Loucy (cell line): ENCODE measurements at regions not wholly inside any gene's neighbourhood (a gene's known extent, or its start where the extent isn't known, plus 50 kb on each side); places are given as distances from the start of the nearest gene placed in this dataset.

ENCODE experiments used
- H2AFZ ChIP-seq: fragments of 200-600 bp; sonication (generic); 2 replicates; pipeline ENCODE4 v1.6.0; 2016; ENCODE audit warnings: antibody characterized with exemption, mild to moderate bottlenecking, low read length, moderate library complexity
- H3F3A ChIP-seq: fragments of 200-600 bp; 2 replicates; pipeline ENCODE4 v1.6.0; 2016; ENCODE audit warnings: antibody characterized with exemption, low read depth, mild to moderate bottlenecking
- H3K27me3 ChIP-seq: fragments of 200-600 bp; sonication (generic); 2 replicates; pipeline ENCODE4 v1.6.1; 2014; ENCODE audit warnings: low read length, mild to moderate bottlenecking; ENCODE audit not compliant: insufficient read depth, poor library complexity, severe bottlenecking
- H3K36me3 ChIP-seq: fragments of 200-600 bp; sonication (generic); 2 replicates; pipeline ENCODE4 v1.6.1; 2016; ENCODE audit warnings: low read length; ENCODE audit not compliant: insufficient read depth
- H3K4me1 ChIP-seq: fragments of 200-600 bp; sonication (generic); 2 replicates; pipeline ENCODE4 v1.5.1; 2014; ENCODE audit warnings: low read length, mild to moderate bottlenecking; ENCODE audit not compliant: insufficient read depth, poor library complexity, severe bottlenecking
- H3K4me2 ChIP-seq: fragments of 200-600 bp; sonication (generic); 2 replicates; pipeline ENCODE4 v1.6.0; 2014; ENCODE audit warnings: antibody characterized with exemption, low read length, low read depth, mild to moderate bottlenecking; ENCODE audit not compliant: poor library complexity, severe bottlenecking
- H3K4me3 ChIP-seq: fragments of 200-600 bp; sonication (generic); 2 replicates; pipeline ENCODE4 v1.5.1; 2014; ENCODE audit warnings: low read length, mild to moderate bottlenecking, mixed read lengths; ENCODE audit not compliant: poor library complexity, severe bottlenecking
- H3K79me2 ChIP-seq: fragments of 200-600 bp; sonication (generic); 2 replicates; pipeline ENCODE4 v1.6.1; 2014; ENCODE audit warnings: low read length; ENCODE audit not compliant: insufficient read depth
- H3K9ac ChIP-seq: fragments of 200-600 bp; sonication (generic); 2 replicates; pipeline ENCODE4 v1.6.0; 2014; ENCODE audit warnings: mild to moderate bottlenecking, low read depth, low read length, moderate library complexity; ENCODE audit not compliant: poor library complexity, severe bottlenecking
- H3K9me2 ChIP-seq: fragments of 200-600 bp; sonication (generic); replicated peaks from 2 replicates; pipeline ENCODE4 v1.6.1; 2016; ENCODE audit warnings: low read depth, low read length, mixed read lengths
- H3K9me3 ChIP-seq: fragments of 200-600 bp; sonication (generic); 2 replicates; pipeline ENCODE4 v1.6.1; 2014; ENCODE audit warnings: mild to moderate bottlenecking, antibody characterized with exemption, low read length, low read depth; ENCODE audit not compliant: insufficient read depth
- H4K20me1 ChIP-seq: fragments of 200-600 bp; sonication (generic); 2 replicates; pipeline ENCODE4 v1.6.0; 2014; ENCODE audit warnings: antibody characterized with exemption, low read length, mild to moderate bottlenecking; ENCODE audit not compliant: insufficient read depth, poor library complexity, severe bottlenecking
- EZH2phosphoT487 ChIP-seq: fragments of 200-600 bp; IDR thresholded peaks from 2 replicates; pipeline ENCODE4 v1.6.1; 2018; ENCODE audit warnings: antibody characterized with exemption, mild to moderate bottlenecking, moderate library complexity, borderline replicate concordance
- TF ChIP-seq, protein P1 (sequence below): fragments of 200-600 bp; sonication (generic); conservative IDR thresholded peaks from 2 replicates; pipeline ENCODE4 v1.5.1; 2014; ENCODE audit warnings: mild to moderate bottlenecking, antibody characterized with exemption, low read length

DNA sequence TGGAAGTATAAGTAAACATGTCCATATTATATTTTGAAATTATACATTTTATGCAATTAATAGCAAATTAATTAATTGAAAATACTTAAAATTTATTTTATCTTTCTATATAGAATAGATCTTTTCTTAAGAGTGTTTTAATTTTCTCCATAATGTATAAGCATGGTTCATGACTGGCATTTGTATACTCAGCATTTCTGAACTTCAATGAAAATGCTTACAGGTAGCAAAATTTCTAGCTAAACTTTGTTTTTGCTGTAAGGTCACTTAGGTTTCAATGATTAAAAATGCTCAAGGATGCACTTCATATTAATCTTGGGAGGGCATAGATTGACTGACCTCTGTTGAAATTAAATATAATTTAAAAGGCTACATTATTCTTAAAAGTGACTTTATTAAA is 1108.1 kb downstream of the BRINP3 start:
- H3K9me2 ChIP-seq: no peaks in the 10 kb centered on the region
- no peaks in the 10 kb centered on the region for H3K79me2 ChIP-seq
- no peaks in the 10 kb centered on the region for H3K36me3 ChIP-seq
- no peaks in the 10 kb centered on the region for H3F3A ChIP-seq
- no peak overlapping the region for H3K4me2 ChIP-seq
- H3K4me3 ChIP-seq: no peak overlapping the region
- no peak overlapping the region for H3K9ac ChIP-seq
- TF ChIP-seq, protein P1, sequence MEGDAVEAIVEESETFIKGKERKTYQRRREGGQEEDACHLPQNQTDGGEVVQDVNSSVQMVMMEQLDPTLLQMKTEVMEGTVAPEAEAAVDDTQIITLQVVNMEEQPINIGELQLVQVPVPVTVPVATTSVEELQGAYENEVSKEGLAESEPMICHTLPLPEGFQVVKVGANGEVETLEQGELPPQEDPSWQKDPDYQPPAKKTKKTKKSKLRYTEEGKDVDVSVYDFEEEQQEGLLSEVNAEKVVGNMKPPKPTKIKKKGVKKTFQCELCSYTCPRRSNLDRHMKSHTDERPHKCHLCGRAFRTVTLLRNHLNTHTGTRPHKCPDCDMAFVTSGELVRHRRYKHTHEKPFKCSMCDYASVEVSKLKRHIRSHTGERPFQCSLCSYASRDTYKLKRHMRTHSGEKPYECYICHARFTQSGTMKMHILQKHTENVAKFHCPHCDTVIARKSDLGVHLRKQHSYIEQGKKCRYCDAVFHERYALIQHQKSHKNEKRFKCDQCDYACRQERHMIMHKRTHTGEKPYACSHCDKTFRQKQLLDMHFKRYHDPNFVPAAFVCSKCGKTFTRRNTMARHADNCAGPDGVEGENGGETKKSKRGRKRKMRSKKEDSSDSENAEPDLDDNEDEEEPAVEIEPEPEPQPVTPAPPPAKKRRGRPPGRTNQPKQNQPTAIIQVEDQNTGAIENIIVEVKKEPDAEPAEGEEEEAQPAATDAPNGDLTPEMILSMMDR: no peak
- TF ChIP-seq EZH2phosphoT487: no peak
- H3K27me3 ChIP-seq: no peaks in the 10 kb centered on the region
- no peak overlapping the region for H2AFZ ChIP-seq
- no peaks in the 10 kb centered on the region for H3K9me3 ChIP-seq
- H4K20me1 ChIP-seq: no peaks in the 10 kb centered on the region
- no peaks in the 10 kb centered on the region for H3K4me1 ChIP-seq

DNA sequence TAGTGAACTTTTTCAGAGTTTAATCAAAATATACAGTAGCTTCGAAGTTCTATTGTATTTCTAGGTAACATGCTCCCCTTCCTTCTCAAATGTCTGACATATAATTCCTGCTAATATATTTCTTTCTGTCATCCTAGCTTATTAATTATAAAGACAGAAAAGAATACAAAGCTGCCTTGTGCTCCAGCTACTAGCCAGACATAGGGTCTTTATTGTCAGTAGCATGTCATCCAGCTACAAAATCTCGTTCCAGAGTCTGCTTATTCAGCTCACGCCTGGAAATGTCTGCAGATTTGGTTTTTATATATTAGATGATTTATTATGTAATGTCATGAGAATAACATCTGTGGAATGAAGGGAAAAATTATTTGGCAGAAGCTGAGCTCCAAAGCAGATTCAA is 1102.8 kb downstream of the BRINP3 start:
- no peaks in the 10 kb centered on the region for H3F3A ChIP-seq
- H3K9ac ChIP-seq: no peak overlapping the region
- no peaks in the 10 kb centered on the region for H3K27me3 ChIP-seq
- TF ChIP-seq EZH2phosphoT487: no peak
- TF ChIP-seq, protein P1: no peak
- H3K4me1 ChIP-seq: no peaks in the 10 kb centered on the region
- no peak overlapping the region for H3K4me2 ChIP-seq
- H3K9me2 ChIP-seq: no peaks in the 10 kb centered on the region
- no peaks in the 10 kb centered on the region for H3K36me3 ChIP-seq
- H2AFZ ChIP-seq: no peak overlapping the region
- no peaks in the 10 kb centered on the region; the same call in 1 of the 2 replicates for H3K9me3 ChIP-seq
- no peaks in the 10 kb centered on the region for H4K20me1 ChIP-seq
- no peaks in the 10 kb centered on the region for H3K79me2 ChIP-seq
- no peak overlapping the region for H3K4me3 ChIP-seq

GRCh38 chr1:189405419-189405818 is 1072.2 kb downstream of the BRINP3 start:
- Histone ChIP-seq H3K27me3 (no peaks in the 10 kb centered on the region), H3F3A (no peaks in the 10 kb centered on the region), H3K9ac (no peak overlapping the region), H3K4me2 (no peak overlapping the region), H3K4me3 (no peak overlapping the region), H4K20me1 (no peaks in the 10 kb centered on the region), H2AFZ (no peak overlapping the region), H3K9me2 (no peaks in the 10 kb centered on the region), H3K36me3 (no peaks in the 10 kb centered on the region), H3K4me1 (no peaks in the 10 kb centered on the region), H3K79me2 (no peaks in the 10 kb centered on the region), H3K9me3 (no peaks in the 10 kb centered on the region)
- no peak for TF ChIP-seq EZH2phosphoT487
- TF ChIP-seq, protein P1: no peak
